MM.1S (cell line): ENCODE measurements at regions not wholly inside any gene's neighbourhood (a gene's known extent, or its start where the extent isn't known, plus 50 kb on each side); places are given as distances from the start of the nearest gene placed in this dataset.

Experiments used
- DNase-seq: peaks from one replicate; pipeline ENCODE4 v3.0.0-alpha.2; 2015
- H2AFZ ChIP-seq: fragments of 300-600 bp; sonication (generic); 2 replicates; pipeline ENCODE4 v1.6.0; 2016; ENCODE audit warnings: antibody characterized with exemption, low read length
- H3F3A ChIP-seq: fragments of 300-600 bp; sonication (generic); 2 replicates; pipeline ENCODE4 v1.6.1; 2016; ENCODE audit warnings: mild to moderate bottlenecking, antibody characterized with exemption, low read length, moderate library complexity, mixed read lengths; ENCODE audit not compliant: insufficient read depth
- H3K27ac ChIP-seq: fragments of 300-600 bp; sonication (generic); 2 replicates; pipeline ENCODE4 v1.5.1; 2016; ENCODE audit warnings: mild to moderate bottlenecking, low read length
- H3K27me3 ChIP-seq: fragments of 300-600 bp; sonication (generic); replicated peaks from 2 replicates; pipeline ENCODE4 v1.6.0; 2016; ENCODE audit warnings: low read length; ENCODE audit not compliant: insufficient read depth
- H3K36me3 ChIP-seq: fragments of 300-600 bp; sonication (generic); replicated peaks from 2 replicates; pipeline ENCODE4 v1.6.1; 2016; ENCODE audit warnings: mild to moderate bottlenecking, low read length, mixed read lengths; ENCODE audit not compliant: insufficient read depth
- H3K4me1 ChIP-seq: fragments of 300-600 bp; sonication (generic); 2 replicates; pipeline ENCODE4 v1.6.1; 2016; ENCODE audit warnings: low read length, mixed read lengths
- H3K4me2 ChIP-seq: fragments of 300-600 bp; sonication (generic); 2 replicates; pipeline ENCODE4 v1.6.0; 2016; ENCODE audit warnings: low read depth, low read length
- H3K4me3 ChIP-seq: fragments of 300-600 bp; sonication (generic); 2 replicates; pipeline ENCODE4 v1.5.1; 2016; ENCODE audit warnings: low read length, mixed read lengths
- H3K79me2 ChIP-seq: fragments of 300-600 bp; sonication (generic); 2 replicates; pipeline ENCODE4 v1.6.1; 2016; ENCODE audit warnings: mixed run types, low read length, mixed read lengths
- H3K9ac ChIP-seq: fragments of 300-600 bp; sonication (generic); 2 replicates; pipeline ENCODE4 v1.6.1; 2016; ENCODE audit warnings: low read length, mixed read lengths
- H3K9me2 ChIP-seq: fragments of 300-600 bp; sonication (generic); replicated peaks from 2 replicates; pipeline ENCODE4 v1.6.1; 2016; ENCODE audit warnings: mild to moderate bottlenecking, low read length, mixed read lengths; ENCODE audit not compliant: insufficient read depth
- H3K9me3 ChIP-seq: fragments of 300-600 bp; sonication (generic); replicated peaks from 2 replicates; pipeline ENCODE4 v1.6.1; 2016; ENCODE audit warnings: mild to moderate bottlenecking, low read length, mixed read lengths; ENCODE audit not compliant: insufficient read depth
- H4K20me1 ChIP-seq: fragments of 300-600 bp; sonication (generic); 2 replicates; pipeline ENCODE4 v1.6.1; 2016; ENCODE audit warnings: mild to moderate bottlenecking, low read length, moderate library complexity, mixed read lengths; ENCODE audit not compliant: insufficient read depth
- EZH2 ChIP-seq: fragments of 300-600 bp; sonication (generic); optimal IDR thresholded peaks from 2 replicates; pipeline ENCODE3; 2017; ENCODE audit warnings: low read depth, mild to moderate bottlenecking, antibody characterized with exemption, low read length, mixed read lengths
- EZH2phosphoT487 ChIP-seq: fragments of 300-600 bp; sonication (generic); IDR thresholded peaks from 2 replicates; pipeline ENCODE4 v1.6.1; 2018; ENCODE audit warnings: antibody characterized with exemption, low read length
- TF ChIP-seq, protein P1 (sequence below): fragments of 300-600 bp; sonication (generic); IDR thresholded peaks from 2 replicates; pipeline ENCODE4 v1.5.1; 2016; ENCODE audit warnings: antibody characterized with exemption, low read length, mixed read lengths

DNA sequence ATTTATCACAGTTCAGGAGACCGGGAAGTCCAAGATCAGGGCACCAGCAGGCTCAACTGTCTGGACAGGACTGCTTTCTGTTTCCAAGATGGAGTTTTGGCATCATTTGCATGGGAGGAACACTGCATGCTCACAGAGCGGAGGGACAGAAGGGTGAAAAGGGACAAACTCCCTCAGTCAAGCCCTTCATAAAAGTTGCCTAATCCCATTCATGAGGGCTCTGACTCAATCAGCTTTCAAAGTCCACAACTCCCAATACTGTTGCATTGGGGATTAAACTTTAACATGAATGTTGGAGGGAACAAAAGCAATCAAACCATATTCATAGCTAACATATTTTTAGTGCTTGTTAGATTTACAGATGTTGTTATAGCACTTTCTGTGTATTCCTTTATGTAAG is 158.9 kb upstream of the MAD2L1 start:
- H3K36me3 ChIP-seq: no peaks in the 10 kb centered on the region

DNA sequence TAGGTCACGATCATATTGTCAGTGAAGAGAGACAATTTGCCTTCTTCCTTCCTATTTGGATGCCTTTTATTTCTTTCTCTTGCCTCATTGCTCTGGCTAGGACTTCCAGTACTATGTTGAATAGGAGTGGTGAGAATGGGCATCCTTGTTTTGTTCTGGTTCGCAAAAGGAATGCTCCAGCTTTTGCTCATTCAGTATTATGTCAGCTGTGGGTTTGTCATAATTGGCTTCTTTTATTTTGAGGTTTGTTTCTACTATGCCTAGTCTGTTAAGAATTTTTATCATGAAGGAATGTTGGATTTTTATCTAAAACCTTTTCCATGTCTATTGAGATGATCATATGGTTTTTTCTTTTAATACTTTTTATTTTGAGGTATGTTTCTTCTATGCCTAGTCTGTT is 152.3 kb upstream of the MAD2L1 start:
- H3K9ac ChIP-seq: no peak overlapping the region
- no peaks in the 10 kb centered on the region for H3K4me1 ChIP-seq
- H4K20me1 ChIP-seq: no peaks in the 10 kb centered on the region; the same call in 1 of the 2 replicates
- H3K9me3 ChIP-seq: no peaks in the 10 kb centered on the region
- no peaks in the 10 kb centered on the region for H3F3A ChIP-seq
- no peaks in the 10 kb centered on the region for H3K36me3 ChIP-seq
- H3K4me3 ChIP-seq: no peak overlapping the region
- no peaks in the 10 kb centered on the region for H3K27me3 ChIP-seq
- TF ChIP-seq EZH2phosphoT487 (no peak), EZH2 (no peak)
- TF ChIP-seq, protein P1, sequence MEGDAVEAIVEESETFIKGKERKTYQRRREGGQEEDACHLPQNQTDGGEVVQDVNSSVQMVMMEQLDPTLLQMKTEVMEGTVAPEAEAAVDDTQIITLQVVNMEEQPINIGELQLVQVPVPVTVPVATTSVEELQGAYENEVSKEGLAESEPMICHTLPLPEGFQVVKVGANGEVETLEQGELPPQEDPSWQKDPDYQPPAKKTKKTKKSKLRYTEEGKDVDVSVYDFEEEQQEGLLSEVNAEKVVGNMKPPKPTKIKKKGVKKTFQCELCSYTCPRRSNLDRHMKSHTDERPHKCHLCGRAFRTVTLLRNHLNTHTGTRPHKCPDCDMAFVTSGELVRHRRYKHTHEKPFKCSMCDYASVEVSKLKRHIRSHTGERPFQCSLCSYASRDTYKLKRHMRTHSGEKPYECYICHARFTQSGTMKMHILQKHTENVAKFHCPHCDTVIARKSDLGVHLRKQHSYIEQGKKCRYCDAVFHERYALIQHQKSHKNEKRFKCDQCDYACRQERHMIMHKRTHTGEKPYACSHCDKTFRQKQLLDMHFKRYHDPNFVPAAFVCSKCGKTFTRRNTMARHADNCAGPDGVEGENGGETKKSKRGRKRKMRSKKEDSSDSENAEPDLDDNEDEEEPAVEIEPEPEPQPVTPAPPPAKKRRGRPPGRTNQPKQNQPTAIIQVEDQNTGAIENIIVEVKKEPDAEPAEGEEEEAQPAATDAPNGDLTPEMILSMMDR: no peak
- no peak for DNase-seq
- H2AFZ ChIP-seq: no peak overlapping the region
- no peaks in the 10 kb centered on the region for H3K79me2 ChIP-seq
- no peak overlapping the region for H3K4me2 ChIP-seq
- H3K27ac ChIP-seq: no peak overlapping the region
- H3K9me2 ChIP-seq: no peaks in the 10 kb centered on the region

More for the DNA sequence above, 158.9 kb upstream of the MAD2L1 start:
- no peak overlapping the region for H3K9ac ChIP-seq
- H3K4me2 ChIP-seq: no peak overlapping the region
- no peaks in the 10 kb centered on the region for H3K9me2 ChIP-seq
- H3K79me2 ChIP-seq: no peaks in the 10 kb centered on the region
- H3F3A ChIP-seq: no peaks in the 10 kb centered on the region
- TF ChIP-seq EZH2phosphoT487 (no peak), EZH2 (no peak)
- TF ChIP-seq, protein P1: no peak
- no peak for DNase-seq
- no peak overlapping the region for H2AFZ ChIP-seq
- no peak overlapping the region for H3K4me3 ChIP-seq
- H3K4me1 ChIP-seq: no peaks in the 10 kb centered on the region
- H4K20me1 ChIP-seq: no peaks in the 10 kb centered on the region; the same call in 1 of the 2 replicates
- no peaks in the 10 kb centered on the region for H3K9me3 ChIP-seq
- H3K27ac ChIP-seq: no peak overlapping the region
- H3K27me3 ChIP-seq: no peaks in the 10 kb centered on the region

DNA sequence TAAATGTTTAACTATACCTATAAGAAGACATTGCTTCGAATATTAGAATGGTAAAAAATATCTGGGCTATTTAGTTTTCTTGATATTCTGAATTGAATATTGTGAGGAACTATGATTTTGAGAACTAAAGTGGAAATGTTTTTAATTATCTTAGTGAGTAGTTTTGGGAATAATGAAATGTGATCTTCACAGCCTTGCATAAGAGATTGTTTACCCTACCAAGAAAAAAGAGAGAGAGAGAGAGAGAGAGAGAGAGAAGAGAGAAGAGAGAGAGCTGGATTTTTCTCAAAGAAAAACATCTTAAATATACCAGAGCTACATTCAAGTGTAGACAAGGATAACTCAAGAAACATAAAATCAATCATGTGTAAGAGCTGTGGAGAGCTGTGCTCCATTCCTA is 148.7 kb upstream of the MAD2L1 start:
- DNase-seq: no peak
- no peak overlapping the region for H3K9ac ChIP-seq
- H3K4me1 ChIP-seq: no peaks in the 10 kb centered on the region
- no peak overlapping the region for H2AFZ ChIP-seq
- no peaks in the 10 kb centered on the region for H3K36me3 ChIP-seq
- no peaks in the 10 kb centered on the region for H3K27me3 ChIP-seq
- H3F3A ChIP-seq: no peaks in the 10 kb centered on the region
- TF ChIP-seq EZH2phosphoT487: no peak
- TF ChIP-seq, protein P1: no peak
- no peak for TF ChIP-seq EZH2
- no peaks in the 10 kb centered on the region for H3K79me2 ChIP-seq
- H3K4me3 ChIP-seq: no peak overlapping the region
- H3K27ac ChIP-seq: no peak overlapping the region
- no peak overlapping the region for H3K4me2 ChIP-seq
- H4K20me1 ChIP-seq: no peaks in the 10 kb centered on the region
- no peaks in the 10 kb centered on the region for H3K9me2 ChIP-seq
- H3K9me3 ChIP-seq: no peaks in the 10 kb centered on the region
